SIG-M5 treated with dmso at 0.1 percent for 504 hours (cell line): ENCODE measurements at regions not wholly inside any gene's neighbourhood (a gene's known extent, or its start where the extent isn't known, plus 50 kb on each side); places are given as distances from the start of the nearest gene placed in this dataset.
A peak's percentile ranks its signal among the peaks of the same experiment; 100 is the strongest.
"Not testable (repeated sequence)": the region's sequence is repeated elsewhere in the genome, so short reads cannot be mapped to it uniquely, and the experiment has no call there.

Experiments used
- DNase-seq: peaks from one replicate; lab custom pipeline; 2025; ENCODE audit not compliant: unreplicated experiment; lab: John Stamatoyannopoulos, UW

GRCh38 chr13:47892374-47892773 is 108.7 kb downstream of the SUCLA2 start:
- DNase-seq = no peak

DNA sequence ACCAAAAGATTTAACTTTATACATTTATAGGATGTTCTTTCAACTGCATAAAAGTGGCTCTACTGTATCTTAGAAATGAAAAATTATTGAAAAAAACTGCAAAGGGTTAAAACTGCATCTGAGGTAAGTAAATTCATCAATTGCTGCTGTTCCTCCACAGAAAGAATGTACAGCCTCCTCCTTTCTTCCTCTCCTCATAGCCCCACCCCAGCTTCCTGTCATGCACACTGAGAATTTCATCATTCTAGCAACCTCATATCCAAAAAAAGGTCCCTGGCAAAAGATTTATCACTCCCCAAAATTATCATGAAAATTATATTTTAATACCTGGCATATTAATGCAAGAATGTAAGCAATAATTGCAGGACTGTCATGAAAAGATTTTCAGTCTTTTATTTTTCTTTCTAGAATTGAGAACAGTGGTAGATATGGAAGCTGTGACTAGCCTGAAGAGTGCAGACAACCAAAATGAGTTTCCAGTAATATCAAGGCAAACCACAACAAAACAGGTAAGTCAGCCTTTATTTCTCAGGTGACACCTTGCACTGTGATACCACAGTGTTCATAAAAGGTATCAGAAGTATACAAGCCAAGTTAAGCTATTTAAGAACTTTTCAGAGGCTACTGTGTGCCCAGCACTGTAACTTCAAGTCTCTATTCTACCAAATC is 110.8 kb downstream of the SUCLA2 start:
- peak; percentile 47 for DNase-seq

- no peak for DNase-seq
Measured at GRCh38 chr13:47886314-47886713, 114.8 kb downstream of the SUCLA2 start.

DNA sequence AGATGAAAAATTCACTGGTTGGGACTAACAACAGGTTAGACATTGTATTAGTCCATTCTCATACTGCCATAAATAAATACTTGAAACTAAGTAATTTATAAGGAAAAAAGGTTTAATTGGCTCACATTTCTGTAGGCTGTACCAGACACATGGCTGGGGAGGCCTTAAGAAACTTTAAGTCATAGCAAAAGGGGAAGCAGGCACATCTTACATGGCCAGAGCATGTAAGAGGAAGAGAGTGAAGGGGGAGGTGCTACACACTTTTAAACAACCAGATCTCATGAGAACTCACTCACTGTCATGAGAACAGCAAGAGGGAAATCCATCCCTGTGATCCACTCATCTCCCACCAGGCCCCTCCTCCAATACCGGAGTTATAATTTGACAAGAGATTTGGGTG is 125.9 kb downstream of the SUCLA2 start:
- peak; percentile 49 for DNase-seq

DNA sequence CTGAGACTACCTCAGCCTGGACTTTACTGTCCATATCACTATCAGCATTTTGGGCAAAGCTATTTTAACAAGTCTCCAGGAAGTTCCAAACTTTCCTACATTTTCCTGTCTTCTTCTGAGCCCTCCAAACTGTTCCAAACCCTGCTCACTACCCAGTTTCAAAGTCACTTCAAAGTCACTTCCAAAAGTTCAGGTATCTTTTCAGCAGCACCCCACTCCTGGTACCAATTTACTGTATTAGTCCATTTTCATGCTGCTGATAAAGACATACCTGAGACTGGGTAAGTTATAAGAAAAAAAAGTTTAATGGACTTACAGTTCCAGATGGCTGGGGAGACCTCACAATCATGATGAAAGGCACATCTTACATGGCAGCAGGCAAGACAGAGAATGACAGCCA is 127.1 kb downstream of the SUCLA2 start:
- not testable (repeated sequence) for DNase-seq

DNA sequence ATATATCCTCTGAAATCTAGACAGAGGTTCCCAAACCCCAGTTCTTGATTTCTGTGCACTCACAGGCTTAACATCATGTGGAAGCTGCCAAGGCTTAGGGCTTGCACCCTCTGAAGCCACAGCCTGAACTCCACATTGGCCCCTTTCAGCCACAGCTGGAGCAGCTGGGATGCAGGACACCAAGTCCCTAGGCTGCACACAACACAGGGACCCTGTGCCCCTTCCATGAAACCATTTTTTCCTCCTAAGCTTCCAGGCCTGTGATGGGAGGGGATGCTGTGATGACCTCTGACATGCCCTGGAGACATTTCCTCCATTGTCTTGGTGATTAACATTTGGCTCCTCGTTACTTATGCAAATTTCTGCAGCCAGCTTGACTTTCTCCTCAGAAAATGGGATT is 127.8 kb downstream of the SUCLA2 start:
- DNase-seq = not testable (repeated sequence)

- no peak for DNase-seq
Measured at GRCh38 chr13:47869776-47870175, 131.3 kb downstream of the SUCLA2 start.

DNA sequence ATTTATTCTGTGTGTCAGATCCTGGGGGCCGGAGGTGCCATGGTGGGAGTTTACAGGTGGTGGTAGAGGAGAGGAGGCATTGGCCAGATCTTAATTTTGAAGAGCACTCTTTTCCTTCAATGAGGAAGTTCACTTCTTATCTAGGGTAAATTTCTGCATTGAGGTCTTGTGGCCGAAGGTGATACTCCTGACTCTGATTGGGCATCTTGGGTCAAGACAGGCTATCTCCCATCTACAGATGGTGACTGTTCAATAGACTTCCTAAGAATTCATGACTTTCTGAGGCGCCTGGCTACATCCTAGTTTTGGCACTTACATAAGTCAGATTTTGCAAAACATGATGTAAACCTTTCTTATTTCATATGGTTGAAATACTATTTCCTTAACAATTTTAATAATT is 135.2 kb downstream of the SUCLA2 start:
- DNase-seq = no peak

- no peak for DNase-seq
Measured at GRCh38 chr13:47862841-47863240, 138.2 kb downstream of the SUCLA2 start.

DNA sequence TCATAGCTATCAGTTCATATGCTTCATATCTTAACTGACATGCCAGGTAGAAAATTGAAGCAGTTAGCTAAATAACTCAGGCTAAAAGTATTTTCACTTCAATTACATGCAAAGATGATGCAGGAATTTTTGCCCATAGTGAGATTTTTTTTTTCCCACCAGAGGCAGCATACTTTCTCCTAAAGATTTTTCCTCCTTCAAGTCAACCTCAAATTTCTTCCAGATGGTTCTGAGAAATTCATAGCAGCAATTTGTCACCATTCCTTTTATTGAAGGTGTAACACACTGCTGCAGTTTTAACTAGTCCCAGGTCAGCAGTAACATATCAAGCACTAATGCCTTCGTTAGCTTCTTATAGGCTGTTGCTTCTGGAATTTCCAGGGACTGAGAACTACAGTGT is 141.9 kb downstream of the SUCLA2 start:
- no peak for DNase-seq

- peak; percentile 7 for DNase-seq
Measured at GRCh38 chr13:47858042-47859025, 142.7 kb downstream of the SUCLA2 start.

GRCh38 chr13:47853236-47853635 is 147.8 kb downstream of the SUCLA2 start:
- DNase-seq = no peak

- DNase-seq = no peak
Measured at GRCh38 chr13:47846886-47847285, 154.2 kb downstream of the SUCLA2 start.

- DNase-seq = no peak
Measured at GRCh38 chr13:47845981-47846380, 155.1 kb downstream of the SUCLA2 start.

DNA sequence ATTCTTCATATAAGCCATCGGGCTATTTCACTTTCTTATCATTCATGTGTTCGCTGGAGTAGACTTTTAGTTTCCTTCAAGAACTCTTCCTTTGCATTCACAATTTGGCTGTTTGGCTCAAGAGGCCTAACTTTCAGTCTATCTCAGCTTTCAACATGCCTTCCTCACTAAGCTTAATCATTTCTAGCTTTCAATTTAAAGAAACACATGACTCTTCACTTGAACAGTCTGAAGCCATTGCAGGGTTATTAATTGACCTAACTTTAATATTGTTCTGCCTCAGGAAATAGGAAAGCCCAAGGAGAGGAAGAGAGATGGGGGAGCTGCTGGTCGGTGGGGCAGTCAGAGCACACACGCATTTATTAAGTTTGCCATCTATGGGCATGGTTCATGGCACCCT is 158.1 kb downstream of the SUCLA2 start:
- DNase-seq = no peak

- DNase-seq = no peak
Measured at GRCh38 chr13:47841151-47841550, 159.9 kb downstream of the SUCLA2 start.

GRCh38 chr13:47837906-47838305 is 163.2 kb downstream of the SUCLA2 start:
- DNase-seq = no peak

DNA sequence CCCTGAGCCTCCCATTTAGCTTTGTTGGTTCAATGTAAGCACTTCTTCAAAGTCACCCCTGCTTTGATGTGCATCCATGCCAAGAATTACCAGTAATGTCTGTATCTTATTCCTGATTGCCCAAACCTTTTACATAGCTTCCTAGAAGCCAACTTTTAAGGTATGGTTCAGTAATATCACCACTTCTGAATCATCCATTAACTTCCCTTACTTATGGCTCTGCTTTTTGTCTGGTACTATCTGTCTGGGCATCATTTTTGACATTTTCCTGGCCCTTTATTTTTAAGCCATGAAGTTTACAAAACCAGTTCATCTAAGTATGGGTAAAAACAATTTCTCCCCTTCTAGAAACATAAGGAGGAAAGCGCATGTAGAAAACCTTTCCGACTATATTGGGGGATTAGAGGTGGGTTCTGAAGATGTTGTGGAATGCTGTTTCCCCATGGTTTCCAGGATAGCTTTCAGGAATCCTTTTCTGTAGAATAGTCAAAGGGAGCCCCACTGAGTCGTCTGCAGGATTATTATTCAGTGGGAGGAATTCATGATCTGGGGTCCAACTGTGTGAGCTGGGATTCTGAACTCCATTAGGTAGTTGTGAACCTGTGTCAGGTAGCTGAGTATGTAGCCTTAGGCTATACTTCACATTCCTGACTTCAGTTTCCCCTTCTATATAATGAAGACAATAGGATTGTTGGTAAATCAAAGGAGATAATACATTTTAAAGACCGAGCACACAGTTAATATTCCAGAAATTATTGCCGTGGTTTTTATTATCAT is 163.8 kb downstream of the SUCLA2 start:
- no peak for DNase-seq

- DNase-seq = no peak
Measured at GRCh38 chr13:47835470-47836228, 165.4 kb downstream of the SUCLA2 start.

DNA sequence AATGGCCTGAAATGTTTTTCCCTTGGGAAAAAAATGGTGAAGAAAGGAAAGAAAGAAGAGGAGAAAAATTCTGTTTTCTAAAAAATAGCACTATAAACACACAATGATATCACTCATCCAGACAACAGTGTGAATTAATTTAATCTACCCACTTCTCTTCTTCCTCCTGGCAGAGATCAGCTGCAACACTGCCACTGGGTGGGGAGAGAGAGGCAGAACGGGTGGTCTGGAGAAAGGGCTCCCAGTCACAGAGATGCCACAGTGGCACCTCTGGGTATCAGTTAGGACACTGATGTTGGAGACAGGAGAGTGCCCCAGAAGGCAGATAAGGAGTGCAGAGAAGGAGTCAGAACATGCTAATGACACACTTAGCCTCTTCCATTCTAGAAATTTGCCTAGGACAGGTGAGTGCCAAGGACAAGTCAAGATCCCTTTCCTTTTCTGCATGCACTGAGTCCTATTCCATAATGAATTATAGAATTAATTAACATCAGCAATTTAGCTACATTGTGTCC is 168.6 kb downstream of the SUCLA2 start:
- no peak for DNase-seq
